ENCODE measurements at regions not wholly inside any gene's neighbourhood (a gene's known extent, or its start where the extent isn't known, plus 50 kb on each side); places are given as distances from the start of the nearest gene placed in this dataset.
A peak's percentile ranks its signal among the peaks of the same experiment; 100 is the strongest.

DNA sequence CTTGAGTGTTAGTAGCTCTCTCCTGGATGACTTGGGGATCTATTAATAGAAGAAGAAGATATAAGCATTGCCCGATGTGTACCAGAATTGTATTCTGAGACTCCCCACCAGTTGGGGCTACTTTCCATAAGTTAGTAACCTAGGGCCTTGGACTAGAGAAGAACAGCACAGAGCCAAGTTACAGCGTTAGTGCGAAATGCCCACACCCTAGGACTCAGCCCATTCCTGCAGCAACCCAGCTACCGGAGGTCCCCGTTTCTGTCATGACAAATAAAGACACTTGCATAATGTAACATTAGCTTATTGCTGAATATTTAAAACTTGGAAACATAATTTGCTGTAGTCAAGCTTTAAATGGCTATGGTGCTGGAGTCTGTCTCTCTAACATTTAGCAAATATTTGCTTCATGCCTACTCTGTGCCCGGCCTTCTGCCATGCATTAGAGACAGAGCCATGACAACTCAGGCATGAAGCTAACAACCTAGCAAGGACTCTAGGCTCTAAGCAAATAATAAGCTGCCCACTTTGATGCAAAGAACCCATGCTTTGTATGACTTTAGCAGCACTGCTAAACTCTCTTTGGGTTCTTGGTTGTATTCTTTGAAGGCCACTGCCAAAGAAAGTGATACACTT is 103.4 kb upstream of the COL21A1 start:
- Histone ChIP-seq H3K14ac (ENCODE audit: low read length) (no peak overlapping the region), H3K27ac (ENCODE audit: low read depth, low read length) (no peak overlapping the region), H4K8ac (ENCODE audit: low read depth, low read length) (no peak overlapping the region), H3K4me2 (ENCODE audit: low read length) (no peak overlapping the region), H3K27me3 (ENCODE audit: insufficient read depth, low read length) (no peaks in the 10 kb centered on the region), H2BK12ac (ENCODE audit: low read length) (no peak overlapping the region), H4K12ac (ENCODE audit: low read depth, low read length) (no peak overlapping the region), H4K91ac (ENCODE audit: low read depth, low read length) (no peak overlapping the region), H3K4me3 (ENCODE audit: low read depth, low read length) (no peak overlapping the region), H3K4me1 (ENCODE audit: control insufficient read depth in 1 of 2, insufficient read depth in 2 of 2, low read length in 2 of 2) (no peaks in the 10 kb centered on the region), H3K23ac (ENCODE audit: low read length) (no peak overlapping the region), H3K9me3 (ENCODE audit: insufficient read depth, low read depth, low read length) (peaks cover 4% of the 10 kb centered on the region), H2AK5ac (ENCODE audit: low read length) (no peak overlapping the region), H3K79me2 (ENCODE audit: control insufficient read depth, insufficient read depth, low read length, poor library complexity) (no peaks in the 10 kb centered on the region), H2BK120ac (ENCODE audit: insufficient read depth, low read length, poor library complexity) (no peak overlapping the region), H3K9ac (ENCODE audit: low read length) (no peak overlapping the region), H2AFZ (ENCODE audit: insufficient read depth, low read length, poor library complexity) (no peak overlapping the region), H3K79me1 (ENCODE audit: low read length) (no peaks in the 10 kb centered on the region), H3K36me3 (ENCODE audit: control insufficient read depth in 1 of 2, insufficient read depth in 2 of 2, low read length in 2 of 2) (peaks cover 0 to 3% of the 10 kb centered on the region in 2 experiments), H2BK5ac (ENCODE audit: low read depth, low read length, poor library complexity) (no peak overlapping the region), H3K4ac (ENCODE audit: low read depth, low read length) (no peak overlapping the region), H3K18ac (ENCODE audit: low read length) (no peak overlapping the region)
- no peak for DNase-seq
- WGBS (ENCODE audit: extremely low coverage, insufficient coverage, insufficient read length): no CpG with 5 or more reads among the region's 6 CpGs

DNA sequence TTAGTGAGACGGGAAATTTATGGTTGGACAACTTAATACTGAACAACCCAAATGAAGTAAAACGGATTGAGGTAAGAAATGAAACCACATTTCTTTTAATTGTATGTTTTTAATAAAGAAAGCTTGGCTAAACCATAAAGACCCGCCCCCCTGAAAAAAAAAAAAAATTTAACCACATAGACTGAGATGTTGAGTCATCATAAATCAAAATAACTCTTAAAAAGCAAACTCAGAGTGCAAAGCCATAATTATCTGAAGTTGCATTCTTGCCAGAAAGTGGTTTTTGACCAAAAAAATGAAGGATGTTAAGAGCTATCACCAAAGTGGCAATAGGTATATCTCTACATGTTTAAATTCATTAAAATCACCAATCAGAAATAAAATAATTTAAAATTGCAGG is 101.8 kb upstream of the COL21A1 start:
- no peak for DNase-seq
- no peaks in the 10 kb centered on the region for H3K27me3 ChIP-seq (ENCODE audit: insufficient read depth, low read length)
- no peak overlapping the region for H3K4ac ChIP-seq (ENCODE audit: low read depth, low read length)
- peaks cover 2% of the 10 kb centered on the region for H3K9me3 ChIP-seq (ENCODE audit: insufficient read depth, low read depth, low read length)
- H3K18ac ChIP-seq (ENCODE audit: low read length): no peak overlapping the region
- H4K91ac ChIP-seq (ENCODE audit: low read depth, low read length): no peak overlapping the region
- H3K79me1 ChIP-seq (ENCODE audit: low read length): no peaks in the 10 kb centered on the region
- no peak overlapping the region for H2BK5ac ChIP-seq (ENCODE audit: low read depth, low read length, poor library complexity)
- peaks cover 0 to 3% of the 10 kb centered on the region in 2 experiments for H3K36me3 ChIP-seq (ENCODE audit: control insufficient read depth in 1 of 2, insufficient read depth in 2 of 2, low read length in 2 of 2)
- no peaks in the 10 kb centered on the region for H3K79me2 ChIP-seq (ENCODE audit: control insufficient read depth, insufficient read depth, low read length, poor library complexity)
- H2BK12ac ChIP-seq (ENCODE audit: low read length): no peak overlapping the region
- no peak overlapping the region for H3K4me2 ChIP-seq (ENCODE audit: low read length)
- no peak overlapping the region for H3K14ac ChIP-seq (ENCODE audit: low read length)
- no peak overlapping the region for H2AFZ ChIP-seq (ENCODE audit: insufficient read depth, low read length, poor library complexity)
- H2AK5ac ChIP-seq (ENCODE audit: low read length): no peak overlapping the region
- no peak overlapping the region for H4K12ac ChIP-seq (ENCODE audit: low read depth, low read length)
- no peak overlapping the region for H3K27ac ChIP-seq (ENCODE audit: low read depth, low read length)
- no peak overlapping the region for H4K8ac ChIP-seq (ENCODE audit: low read depth, low read length)
- H2BK120ac ChIP-seq (ENCODE audit: insufficient read depth, low read length, poor library complexity): no peak overlapping the region
- no CpG with 5 or more reads among the region's 3 CpGs for WGBS (ENCODE audit: extremely low coverage, insufficient coverage, insufficient read length)
- H3K4me1 ChIP-seq (ENCODE audit: control insufficient read depth in 1 of 2, insufficient read depth in 2 of 2, low read length in 2 of 2): no peaks in the 10 kb centered on the region
- H3K23ac ChIP-seq (ENCODE audit: low read length): no peak overlapping the region
- no peak overlapping the region for H3K9ac ChIP-seq (ENCODE audit: low read length)
- H3K4me3 ChIP-seq (ENCODE audit: low read depth, low read length): no peak overlapping the region

DNA sequence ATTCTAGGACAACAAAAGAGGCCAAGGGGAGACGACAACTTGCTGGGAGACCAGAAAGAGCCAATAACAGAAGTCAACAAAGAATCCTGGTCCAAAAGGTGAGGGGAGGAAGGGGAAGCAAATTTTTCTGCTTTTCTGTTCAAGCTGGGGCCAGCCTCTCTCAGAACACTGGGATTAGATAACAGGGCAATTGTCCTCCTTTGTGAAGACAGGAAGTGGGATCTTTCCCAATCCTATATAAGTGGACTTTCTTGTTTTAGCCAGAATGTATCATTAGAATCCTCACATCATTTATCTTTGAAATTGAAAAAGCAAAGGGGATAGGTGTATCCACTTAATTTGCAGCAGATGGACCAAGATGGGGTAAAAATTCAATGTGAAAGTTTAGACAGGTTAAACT is 101.2 kb upstream of the COL21A1 start:
- Histone ChIP-seq H3K4me1 (ENCODE audit: control insufficient read depth in 1 of 2, insufficient read depth in 2 of 2, low read length in 2 of 2) (no peaks in the 10 kb centered on the region), H2BK5ac (ENCODE audit: low read depth, low read length, poor library complexity) (no peak overlapping the region), H3K14ac (ENCODE audit: low read length) (no peak overlapping the region), H3K79me1 (ENCODE audit: low read length) (no peaks in the 10 kb centered on the region), H3K4me2 (ENCODE audit: low read length) (no peak overlapping the region), H3K9me3 (ENCODE audit: insufficient read depth, low read depth, low read length) (peaks cover 2% of the 10 kb centered on the region), H3K79me2 (ENCODE audit: control insufficient read depth, insufficient read depth, low read length, poor library complexity) (no peaks in the 10 kb centered on the region), H3K9ac (ENCODE audit: low read length) (no peak overlapping the region), H4K12ac (ENCODE audit: low read depth, low read length) (no peak overlapping the region), H4K8ac (ENCODE audit: low read depth, low read length) (no peak overlapping the region), H3K18ac (ENCODE audit: low read length) (no peak overlapping the region), H3K27me3 (ENCODE audit: insufficient read depth, low read length) (no peaks in the 10 kb centered on the region), H4K91ac (ENCODE audit: low read depth, low read length) (no peak overlapping the region), H3K4me3 (ENCODE audit: low read depth, low read length) (no peak overlapping the region), H3K23ac (ENCODE audit: low read length) (no peak overlapping the region), H2BK12ac (ENCODE audit: low read length) (no peak overlapping the region), H2BK120ac (ENCODE audit: insufficient read depth, low read length, poor library complexity) (no peak overlapping the region), H3K4ac (ENCODE audit: low read depth, low read length) (no peak overlapping the region), H2AK5ac (ENCODE audit: low read length) (no peak overlapping the region), H3K27ac (ENCODE audit: low read depth, low read length) (no peak overlapping the region), H2AFZ (ENCODE audit: insufficient read depth, low read length, poor library complexity) (peak overlapping the region; percentile 45), H3K36me3 (ENCODE audit: control insufficient read depth in 1 of 2, insufficient read depth in 2 of 2, low read length in 2 of 2) (peaks cover 0 to 3% of the 10 kb centered on the region in 2 experiments)
- no peak for DNase-seq
- no CpG with 5 or more reads among the region's 1 CpG for WGBS (ENCODE audit: extremely low coverage, insufficient coverage, insufficient read length)

DNA sequence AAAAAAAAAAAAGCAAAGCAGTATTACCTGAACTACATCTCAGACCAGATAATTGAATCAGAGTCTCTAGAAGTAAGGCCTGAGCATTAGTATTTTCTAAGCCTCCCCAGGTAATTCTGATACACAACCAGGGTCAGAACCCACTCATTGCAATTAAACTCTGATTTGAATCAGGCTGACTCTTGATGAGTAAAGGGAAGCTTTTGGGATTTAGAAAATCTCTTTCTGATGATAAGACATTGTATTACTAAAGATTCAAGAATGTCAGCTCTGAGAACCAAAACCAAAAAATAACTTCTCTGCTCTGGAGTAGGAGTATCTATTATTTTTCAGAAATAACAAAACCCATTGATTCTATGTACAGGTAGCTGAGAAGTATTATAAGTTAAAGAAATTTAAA is 100.1 kb upstream of the COL21A1 start:
- Histone ChIP-seq H3K18ac (ENCODE audit: low read length) (no peak overlapping the region), H3K23ac (ENCODE audit: low read length) (no peak overlapping the region), H3K4ac (ENCODE audit: low read depth, low read length) (no peak overlapping the region)

More for the DNA sequence above, 100.1 kb upstream of the COL21A1 start:
- H3K36me3 ChIP-seq (ENCODE audit: control insufficient read depth in 1 of 2, insufficient read depth in 2 of 2, low read length in 2 of 2): no peaks in the 10 kb centered on the region
- no peaks in the 10 kb centered on the region for H3K79me1 ChIP-seq (ENCODE audit: low read length)
- H2BK5ac ChIP-seq (ENCODE audit: low read depth, low read length, poor library complexity): no peak overlapping the region
- no peak overlapping the region for H4K8ac ChIP-seq (ENCODE audit: low read depth, low read length)
- no peak overlapping the region for H2BK120ac ChIP-seq (ENCODE audit: insufficient read depth, low read length, poor library complexity)
- no peaks in the 10 kb centered on the region for H3K4me1 ChIP-seq (ENCODE audit: control insufficient read depth in 1 of 2, insufficient read depth in 2 of 2, low read length in 2 of 2)
- no peak overlapping the region for H3K4me3 ChIP-seq (ENCODE audit: low read depth, low read length)
- no peak overlapping the region for H3K27ac ChIP-seq (ENCODE audit: low read depth, low read length)
- H3K79me2 ChIP-seq (ENCODE audit: control insufficient read depth, insufficient read depth, low read length, poor library complexity): no peaks in the 10 kb centered on the region
- no peak overlapping the region for H4K91ac ChIP-seq (ENCODE audit: low read depth, low read length)
- no peaks in the 10 kb centered on the region for H3K9me3 ChIP-seq (ENCODE audit: insufficient read depth, low read depth, low read length)
- no peak overlapping the region for H2AK5ac ChIP-seq (ENCODE audit: low read length)
- no peak overlapping the region for H2AFZ ChIP-seq (ENCODE audit: insufficient read depth, low read length, poor library complexity)
- no peak overlapping the region for H4K12ac ChIP-seq (ENCODE audit: low read depth, low read length)
- no peak overlapping the region for H3K14ac ChIP-seq (ENCODE audit: low read length)
- no peaks in the 10 kb centered on the region for H3K27me3 ChIP-seq (ENCODE audit: insufficient read depth, low read length)
- H3K4me2 ChIP-seq (ENCODE audit: low read length): no peak overlapping the region
- no peak overlapping the region for H3K9ac ChIP-seq (ENCODE audit: low read length)
- peak in 1 of 2 donors; percentile 7 for DNase-seq
- H2BK12ac ChIP-seq (ENCODE audit: low read length): no peak overlapping the region
